Adipocyte (in vitro differentiated cells): ENCODE measurements at regions not wholly inside any gene's neighbourhood (a gene's known extent, or its start where the extent isn't known, plus 50 kb on each side); places are given as distances from the start of the nearest gene placed in this dataset.
"Not testable (repeated sequence)": the region's sequence is repeated elsewhere in the genome, so short reads cannot be mapped to it uniquely, and the experiment has no call there.

Experiments
- DNase-seq: peaks from one replicate; pipeline ENCODE4 v3.0.0-alpha.2; 2015; ENCODE audit warnings: low read depth
- H3K27me3 ChIP-seq: replicated peaks from 2 replicates; pipeline ENCODE4 v1.7.0; 2013; ENCODE audit warnings: mild to moderate bottlenecking, low read length, moderate library complexity; ENCODE audit not compliant: control insufficient read depth, insufficient read depth
- H3K36me3 ChIP-seq: 2 replicates; pipeline ENCODE4 v1.7.0; 2013; ENCODE audit warnings: low read length, mild to moderate bottlenecking, moderate library complexity; ENCODE audit not compliant: control insufficient read depth, insufficient read depth, severe bottlenecking
- H3K4me1 ChIP-seq: 2 replicates; pipeline ENCODE4 v1.7.0; 2013; ENCODE audit warnings: mild to moderate bottlenecking, low read length, moderate library complexity; ENCODE audit not compliant: control insufficient read depth, insufficient read depth
- H3K4me3 ChIP-seq: 2 replicates; pipeline ENCODE4 v1.7.0; 2013; ENCODE audit warnings: mild to moderate bottlenecking, low read length, moderate library complexity
- H3K9ac ChIP-seq: 2 replicates; pipeline ENCODE4 v1.7.0; 2013; ENCODE audit warnings: mild to moderate bottlenecking, low read length, moderate library complexity
- H3K9me3 ChIP-seq: 2 replicates; pipeline ENCODE4 v1.7.0; 2013; ENCODE audit warnings: mild to moderate bottlenecking, low read length, moderate library complexity; ENCODE audit not compliant: control insufficient read depth

DNA sequence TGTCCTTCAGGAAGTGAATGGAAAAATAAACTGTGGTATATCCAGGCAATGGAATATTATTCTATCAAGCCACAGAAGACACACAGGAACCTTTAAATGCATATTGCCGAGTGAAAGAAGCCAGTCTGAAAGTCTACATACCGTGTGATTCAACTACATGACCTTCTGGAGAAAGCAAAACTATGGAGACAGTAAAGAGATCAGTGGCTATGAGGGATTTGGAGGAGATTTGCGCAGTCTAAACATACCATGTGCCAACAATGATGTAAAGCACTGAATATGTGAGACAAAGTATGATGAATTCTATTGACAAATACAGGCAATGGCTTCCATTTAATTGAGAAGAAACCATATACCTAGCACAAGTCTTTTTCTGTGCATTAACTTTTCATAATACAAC lies 518.3 kb upstream of the ZNF337 start:
- H3K4me1 ChIP-seq: no peaks in the 10 kb centered on the region
- no peak for DNase-seq
- no peak overlapping the region for H3K4me3 ChIP-seq
- H3K9ac ChIP-seq: no peak overlapping the region
- no peaks in the 10 kb centered on the region for H3K36me3 ChIP-seq
- H3K27me3 ChIP-seq: no peaks in the 10 kb centered on the region
- H3K9me3 ChIP-seq: no peaks in the 10 kb centered on the region

- Histone ChIP-seq H3K4me1 (no peaks in the 10 kb centered on the region), H3K9me3 (no peaks in the 10 kb centered on the region), H3K27me3 (peaks cover 14% of the 10 kb centered on the region), H3K4me3 (no peak overlapping the region), H3K36me3 (no peaks in the 10 kb centered on the region), H3K9ac (no peak overlapping the region)
- DNase-seq: no peak
Observed at GRCh38 chr20:26209171-26209941, 512.7 kb upstream of the ZNF337 start.

- no peak overlapping the region for H3K4me3 ChIP-seq
Observed at GRCh38 chr20:26208296-26209091, 511.8 kb upstream of the ZNF337 start.

DNA sequence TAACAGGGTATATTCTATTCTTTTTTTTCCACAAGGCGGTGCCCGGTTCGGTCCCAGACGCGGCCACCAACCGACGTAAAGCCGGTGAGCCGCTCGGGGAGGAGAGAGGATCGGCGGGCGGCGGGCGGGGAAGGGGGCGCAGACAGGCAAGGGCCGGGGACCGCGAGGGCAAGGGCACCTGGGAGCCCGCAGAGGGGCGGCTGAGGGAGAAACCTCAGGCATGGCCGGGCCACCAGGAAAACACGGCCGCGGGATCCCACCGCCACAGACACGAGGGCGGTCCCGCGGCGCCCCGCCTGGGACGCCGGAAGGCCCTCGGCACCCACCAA lies 511.3 kb upstream of the ZNF337 start:
- not testable (repeated sequence) for H3K36me3 ChIP-seq, H3K4me3 ChIP-seq, H3K4me1 ChIP-seq, DNase-seq, H3K9ac ChIP-seq, H3K9me3 ChIP-seq
- H3K27me3 ChIP-seq: peaks cover 14% of the 10 kb centered on the region

More at GRCh38 chr20:26208296-26209091, 511.8 kb upstream of the ZNF337 start:
- no peaks in the 10 kb centered on the region for H3K4me1 ChIP-seq
- no peaks in the 10 kb centered on the region for H3K36me3 ChIP-seq
- DNase-seq: no peak
- no peak overlapping the region for H3K9ac ChIP-seq
- H3K9me3 ChIP-seq: no peaks in the 10 kb centered on the region
- H3K27me3 ChIP-seq: peaks cover 14% of the 10 kb centered on the region

GRCh38 chr20:26207237-26207966 lies 510.7 kb upstream of the ZNF337 start:
- DNase-seq: no peak
- Histone ChIP-seq H3K36me3 (no peaks in the 10 kb centered on the region), H3K27me3 (peaks cover 14% of the 10 kb centered on the region), H3K4me3 (no peak overlapping the region), H3K9ac (no peak overlapping the region), H3K9me3 (peaks cover under 1% of the 10 kb centered on the region), H3K4me1 (no peaks in the 10 kb centered on the region)

GRCh38 chr20:26205350-26205749 lies 508.7 kb upstream of the ZNF337 start:
- Histone ChIP-seq H3K36me3 (no peaks in the 10 kb centered on the region), H3K27me3 (peaks cover 14% of the 10 kb centered on the region), H3K9ac (no peak overlapping the region), H3K9me3 (peaks cover 20% of the 10 kb centered on the region), H3K4me3 (no peak overlapping the region), H3K4me1 (no peaks in the 10 kb centered on the region)
- DNase-seq: no peak

DNA sequence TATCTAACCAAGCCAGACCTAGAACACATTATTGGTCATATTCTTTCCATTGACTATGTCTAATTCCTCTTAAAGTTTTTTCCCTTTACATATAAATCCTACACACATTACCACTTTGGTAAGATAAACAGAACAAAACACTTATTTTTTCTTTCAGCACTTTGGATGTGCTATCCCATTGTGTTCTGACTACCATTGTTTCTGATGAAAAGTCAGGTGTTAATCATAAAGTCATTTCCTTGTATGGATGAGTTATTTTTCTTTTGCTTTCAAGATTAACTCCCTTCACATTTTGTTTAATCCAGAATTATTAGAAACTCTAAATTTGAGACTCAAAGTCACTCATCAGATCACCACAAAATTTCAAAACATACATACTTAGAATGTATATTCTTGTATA lies 504.4 kb upstream of the ZNF337 start:
- H3K27me3 ChIP-seq, H3K4me3 ChIP-seq, DNase-seq, H3K36me3 ChIP-seq, H3K4me1 ChIP-seq, H3K9ac ChIP-seq: not testable (repeated sequence)
- peaks cover 28% of the 10 kb centered on the region for H3K9me3 ChIP-seq

- H3K9ac ChIP-seq, H3K4me1 ChIP-seq, H3K27me3 ChIP-seq, H3K36me3 ChIP-seq, H3K9me3 ChIP-seq, H3K4me3 ChIP-seq, DNase-seq: not testable (repeated sequence)
Observed at GRCh38 chr20:26187329-26187728, 490.7 kb upstream of the ZNF337 start.

DNA sequence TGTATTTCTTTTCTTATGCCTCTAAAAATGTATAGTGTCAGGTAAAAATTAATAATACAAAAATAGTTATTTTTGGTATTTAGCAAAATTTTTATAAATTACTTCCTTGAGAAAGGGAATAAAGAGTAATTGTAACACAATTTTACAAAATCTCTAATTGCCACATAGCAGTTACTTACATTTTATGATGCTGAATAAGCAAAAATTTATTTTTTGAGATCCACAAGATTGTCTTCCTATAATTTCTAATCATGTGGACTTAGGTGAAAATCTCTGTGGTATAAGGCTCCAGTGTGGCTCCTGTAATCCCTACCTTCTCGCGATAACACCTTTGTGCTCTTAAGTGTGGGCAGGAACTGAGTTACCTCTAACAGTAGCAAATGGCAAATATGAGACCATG lies 487.1 kb upstream of the ZNF337 start:
- DNase-seq, H3K4me3 ChIP-seq, H3K4me1 ChIP-seq, H3K9me3 ChIP-seq, H3K27me3 ChIP-seq, H3K36me3 ChIP-seq, H3K9ac ChIP-seq: not testable (repeated sequence)

- not testable (repeated sequence) for H3K4me3 ChIP-seq, DNase-seq, H3K36me3 ChIP-seq, H3K27me3 ChIP-seq, H3K9ac ChIP-seq, H3K4me1 ChIP-seq, H3K9me3 ChIP-seq
Observed at GRCh38 chr20:26181364-26181763, 484.7 kb upstream of the ZNF337 start.

GRCh38 chr20:26171875-26172274 lies 475.2 kb upstream of the ZNF337 start:
- H3K9me3 ChIP-seq, H3K4me3 ChIP-seq, DNase-seq, H3K9ac ChIP-seq, H3K4me1 ChIP-seq, H3K36me3 ChIP-seq, H3K27me3 ChIP-seq: not testable (repeated sequence)
